BJ (cell line): ENCODE measurements at regions not wholly inside any gene's neighbourhood (a gene's known extent, or its start where the extent isn't known, plus 50 kb on each side); places are given as distances from the start of the nearest gene placed in this dataset.
"Not testable (repeated sequence)": the region's sequence is repeated elsewhere in the genome, so short reads cannot be mapped to it uniquely, and the experiment has no call there.

Experiments
- CTCF ChIA-PET: fragments of 350-600 bp; formaldehyde crosslinking; extraction: SDS; loops from one replicate; lab custom pipeline; 2021; ENCODE audit warnings: antibody characterized with exemption, inconsistent platforms; lab: Yijun Ruan, JAX
- POLR2A ChIA-PET: fragments of 300-600 bp; sonication (Branson Sonifier 250); formaldehyde crosslinking; extraction: SDS; loops from one replicate; lab custom pipeline; 2021; ENCODE audit warnings: antibody characterized with exemption; lab: Charles Lee
- DNase-seq: peaks from one replicate; pipeline ENCODE4 v3.0.0-alpha.2; 2011; ENCODE audit warnings: low read depth
- H3K27me3 ChIP-seq: 2 replicates; pipeline ENCODE4 v1.6.0; 2011; ENCODE audit warnings: low read length; ENCODE audit not compliant: control insufficient read depth, insufficient read depth
- H3K36me3 ChIP-seq: 2 replicates; pipeline ENCODE4 v1.5.1; 2011; ENCODE audit warnings: low read length; ENCODE audit not compliant: control insufficient read depth, insufficient read depth
- H3K4me3 ChIP-seq: 2 replicates; pipeline ENCODE4 v1.5.1; 2011; ENCODE audit warnings: low read depth, mild to moderate bottlenecking, control low read depth, low read length
- CTCF ChIP-seq: IDR thresholded peaks from 2 replicates; pipeline ENCODE4 v1.5.1; 2011; ENCODE audit warnings: low read depth, mild to moderate bottlenecking, control low read depth, inconsistent platforms, low read length, moderate library complexity; ENCODE audit not compliant: insufficient read depth

- no peak for DNase-seq
- no peak overlapping the region for H3K4me3 ChIP-seq
- ChIA-PET CTCF (no interaction called here), POLR2A (no interaction called here)
- H3K36me3 ChIP-seq: no peaks in the 10 kb centered on the region
- H3K27me3 ChIP-seq: no peaks in the 10 kb centered on the region
- TF ChIP-seq CTCF: no peak
Measured at GRCh38 chr17:71635187-71635586, 485.6 kb upstream of the SOX9 start.

GRCh38 chr17:71636644-71637043 is 484.2 kb upstream of the SOX9 start:
- DNase-seq: no peak
- no peak for TF ChIP-seq CTCF
- no peaks in the 10 kb centered on the region for H3K36me3 ChIP-seq
- no peak overlapping the region for H3K4me3 ChIP-seq
- ChIA-PET CTCF (interaction anchor here (0.6 to 0.8 kb wide), 2 partner anchors 10 to 361 kb away, joined by 3 to 5 read pairs; no protein-coding TSS in a partner anchor), POLR2A (no interaction called here)
- H3K27me3 ChIP-seq: no peaks in the 10 kb centered on the region

DNA sequence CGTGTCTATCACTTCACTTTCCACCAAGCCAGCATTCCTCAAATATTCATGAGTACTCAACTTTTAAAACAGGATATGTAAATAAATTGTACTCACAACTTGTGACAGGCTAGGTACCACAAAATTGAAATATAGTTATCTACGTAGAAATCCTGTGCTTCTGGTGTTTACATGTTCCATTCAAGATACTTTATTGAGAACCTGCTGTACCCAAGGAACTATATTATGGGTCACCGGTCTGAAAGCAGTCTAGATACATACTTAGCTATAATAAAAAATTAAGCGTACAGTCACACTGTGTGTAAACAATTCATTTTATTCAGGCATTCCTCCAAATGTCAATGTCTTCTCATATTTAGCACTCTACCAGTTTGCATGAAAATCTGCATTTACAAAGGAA is 482.2 kb upstream of the SOX9 start:
- TF ChIP-seq CTCF: no peak
- Histone ChIP-seq H3K36me3 (no peaks in the 10 kb centered on the region), H3K4me3 (no peak overlapping the region), H3K27me3 (no peaks in the 10 kb centered on the region)
- DNase-seq: no peak
- ChIA-PET CTCF (no interaction called here), POLR2A (no interaction called here)

GRCh38 chr17:71639865-71640264 is 481.0 kb upstream of the SOX9 start:
- TF ChIP-seq CTCF: no peak
- ChIA-PET POLR2A (no interaction called here), CTCF (no interaction called here)
- no peak for DNase-seq
- H3K27me3 ChIP-seq: no peaks in the 10 kb centered on the region
- no peak overlapping the region for H3K4me3 ChIP-seq
- H3K36me3 ChIP-seq: no peaks in the 10 kb centered on the region

- H3K4me3 ChIP-seq, H3K27me3 ChIP-seq, POLR2A ChIA-PET, H3K36me3 ChIP-seq, DNase-seq: not testable (repeated sequence)
- CTCF ChIA-PET: interaction anchor here (1.2 kb wide), 1 partner anchor 10 kb away, joined by 5 read pairs; no protein-coding TSS in a partner anchor
Measured at GRCh38 chr17:71646890-71647289, 473.9 kb upstream of the SOX9 start.

DNA sequence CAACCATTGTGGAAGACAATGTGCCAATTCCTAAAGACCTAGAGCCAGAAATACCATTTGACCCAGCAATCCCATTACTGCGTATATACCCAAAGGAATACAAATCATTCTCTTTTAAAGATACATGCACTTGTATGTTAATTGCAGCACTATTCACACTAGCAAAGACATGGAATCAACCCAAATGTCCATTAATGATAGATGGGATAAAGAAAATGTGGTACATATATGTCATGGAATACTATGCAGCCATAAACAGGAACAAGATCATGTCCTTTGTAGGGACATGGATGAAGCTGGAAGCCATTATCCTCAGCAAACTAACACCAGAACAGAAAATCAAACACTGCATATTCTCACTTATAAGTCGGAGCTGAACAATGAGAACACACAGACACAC is 472.5 kb upstream of the SOX9 start:
- CTCF ChIA-PET, H3K36me3 ChIP-seq, H3K4me3 ChIP-seq, H3K27me3 ChIP-seq, DNase-seq, POLR2A ChIA-PET: not testable (repeated sequence)
